GM10248 (cell line): ENCODE measurements at regions not wholly inside any gene's neighbourhood (a gene's known extent, or its start where the extent isn't known, plus 50 kb on each side); places are given as distances from the start of the nearest gene placed in this dataset.

Experiments used
- CTCF ChIA-PET: fragments of 300-600 bp; sonication (Branson Sonifier 250); formaldehyde crosslinking; extraction: SDS; loops from one replicate; lab custom pipeline; 2021; ENCODE audit warnings: antibody characterized with exemption; lab: Yijun Ruan, JAX
- POLR2A ChIA-PET: fragments of 350-650 bp; sonication (Branson Sonifier 250); formaldehyde crosslinking; extraction: SDS; loops from one replicate; lab custom pipeline; 2020; ENCODE audit warnings: antibody characterized with exemption; lab: Yijun Ruan, JAX
- DNase-seq: peaks from one replicate; pipeline ENCODE4 v3.0.0; 2012; ENCODE audit errors: extremely low spot score
- TF ChIP-seq, protein P1 (sequence below): IDR thresholded peaks from 2 replicates; pipeline ENCODE4 v1.5.1; 2012; ENCODE audit warnings: mild to moderate bottlenecking, low read depth; ENCODE audit errors: extremely low read depth, missing control alignments, control extremely low read depth

DNA sequence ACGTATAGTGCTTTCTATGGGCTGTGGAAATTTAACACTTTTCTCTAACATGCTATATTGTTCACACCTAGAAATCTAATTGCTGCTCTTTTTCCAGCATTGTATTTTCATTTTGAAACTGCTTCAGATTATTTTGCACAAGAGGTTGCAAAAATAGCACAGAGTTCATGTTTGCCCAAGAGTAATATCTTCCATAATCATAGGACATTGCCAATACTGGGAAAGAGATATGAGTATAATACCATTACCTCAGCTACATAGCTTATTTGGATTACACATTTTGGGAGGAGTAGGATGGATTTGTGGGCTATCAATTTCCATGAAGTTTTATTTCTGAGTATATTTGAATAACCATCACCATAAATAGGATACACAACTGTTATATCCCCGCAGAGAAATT lies 717.1 kb downstream of the CDH9 start:
- ChIA-PET POLR2A (no interaction called here), CTCF (no interaction called here)
- TF ChIP-seq, protein P1, sequence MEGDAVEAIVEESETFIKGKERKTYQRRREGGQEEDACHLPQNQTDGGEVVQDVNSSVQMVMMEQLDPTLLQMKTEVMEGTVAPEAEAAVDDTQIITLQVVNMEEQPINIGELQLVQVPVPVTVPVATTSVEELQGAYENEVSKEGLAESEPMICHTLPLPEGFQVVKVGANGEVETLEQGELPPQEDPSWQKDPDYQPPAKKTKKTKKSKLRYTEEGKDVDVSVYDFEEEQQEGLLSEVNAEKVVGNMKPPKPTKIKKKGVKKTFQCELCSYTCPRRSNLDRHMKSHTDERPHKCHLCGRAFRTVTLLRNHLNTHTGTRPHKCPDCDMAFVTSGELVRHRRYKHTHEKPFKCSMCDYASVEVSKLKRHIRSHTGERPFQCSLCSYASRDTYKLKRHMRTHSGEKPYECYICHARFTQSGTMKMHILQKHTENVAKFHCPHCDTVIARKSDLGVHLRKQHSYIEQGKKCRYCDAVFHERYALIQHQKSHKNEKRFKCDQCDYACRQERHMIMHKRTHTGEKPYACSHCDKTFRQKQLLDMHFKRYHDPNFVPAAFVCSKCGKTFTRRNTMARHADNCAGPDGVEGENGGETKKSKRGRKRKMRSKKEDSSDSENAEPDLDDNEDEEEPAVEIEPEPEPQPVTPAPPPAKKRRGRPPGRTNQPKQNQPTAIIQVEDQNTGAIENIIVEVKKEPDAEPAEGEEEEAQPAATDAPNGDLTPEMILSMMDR = no peak
- no peak for DNase-seq

DNA sequence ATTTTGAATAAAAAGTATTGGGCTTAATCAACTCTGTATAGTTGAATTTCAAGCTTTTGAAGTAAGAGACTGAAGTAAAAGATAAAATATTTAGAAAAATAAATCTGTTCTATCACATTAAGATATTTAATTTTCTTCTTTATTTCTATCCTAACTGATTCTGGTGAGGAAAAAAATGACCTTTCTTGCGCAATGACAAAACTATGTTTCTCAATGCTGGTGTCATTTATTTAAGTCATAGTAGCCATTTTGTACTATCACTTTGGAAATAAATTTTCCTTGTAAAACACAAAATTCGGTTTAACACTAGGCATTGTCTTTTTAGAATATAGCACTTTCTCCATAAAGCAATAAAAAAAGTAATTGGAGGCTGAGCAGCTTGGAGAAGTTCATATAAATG lies 728.0 kb downstream of the CDH9 start:
- no peak for DNase-seq
- POLR2A ChIA-PET = no interaction called here
- CTCF ChIA-PET = no interaction called here
- TF ChIP-seq, protein P1 = no peak

DNA sequence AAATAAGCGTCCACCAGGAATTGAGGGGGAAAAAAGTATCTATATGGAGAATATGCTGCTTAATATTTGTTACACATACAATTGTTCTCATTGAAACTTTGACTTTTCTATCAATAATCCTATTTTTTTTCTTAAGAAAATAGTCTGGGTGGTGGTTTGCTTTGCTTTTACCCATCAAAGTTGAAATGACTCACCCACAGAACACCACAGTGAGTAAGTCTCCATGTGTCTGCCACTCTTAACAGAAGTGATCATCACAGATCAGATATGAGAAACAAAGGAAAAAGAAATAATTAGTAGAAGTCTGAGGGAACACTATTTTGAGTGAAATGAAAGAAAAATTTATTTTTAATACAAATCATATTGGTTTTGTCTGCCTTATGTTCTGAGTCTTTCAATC lies 742.8 kb downstream of the CDH9 start:
- TF ChIP-seq, protein P1 = no peak
- POLR2A ChIA-PET = no interaction called here
- CTCF ChIA-PET = no interaction called here
- no peak for DNase-seq

DNA sequence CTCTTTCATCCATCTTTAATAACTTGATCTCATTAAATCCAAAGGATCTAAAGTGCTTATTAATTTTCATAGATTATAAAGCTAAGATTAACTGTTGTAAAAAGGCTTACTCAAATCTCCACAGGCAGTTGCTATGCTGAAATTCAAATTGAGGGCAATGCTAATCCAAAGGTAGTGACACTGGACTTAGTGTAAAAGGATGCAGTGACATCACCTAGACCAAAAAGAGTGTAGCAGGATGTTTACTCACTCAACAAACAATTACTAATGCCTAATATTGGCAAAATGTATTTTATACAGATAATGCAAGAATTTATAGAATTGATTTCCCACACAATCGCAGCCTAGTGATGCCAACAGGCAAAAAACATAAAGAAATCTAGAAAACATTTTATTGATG lies 756.2 kb downstream of the CDH9 start:
- no peak for DNase-seq

DNA sequence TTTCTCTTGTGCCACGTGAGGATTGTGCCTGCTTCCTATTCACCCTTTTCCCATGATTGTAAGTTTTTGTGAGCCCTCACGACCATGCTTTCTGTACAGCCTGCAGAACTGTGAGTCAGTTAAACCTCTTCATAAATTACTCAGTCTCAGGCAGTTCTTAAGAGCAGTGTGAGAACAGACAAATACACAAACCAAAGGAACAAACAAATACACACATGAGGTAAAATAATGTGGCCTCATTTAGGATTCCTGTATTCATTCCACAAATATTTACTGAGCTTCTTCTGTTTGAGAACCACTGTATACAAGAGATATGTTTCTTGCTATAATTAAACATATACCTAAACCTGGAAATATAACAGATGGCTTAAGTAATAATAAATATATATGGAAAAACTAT lies 760.3 kb downstream of the CDH9 start:
- ChIA-PET POLR2A (no interaction called here), CTCF (interaction anchor here (1.2 kb wide), 1 partner anchor 70 kb away, joined by 3 read pairs; no protein-coding TSS in a partner anchor)
- TF ChIP-seq, protein P1 = no peak
- DNase-seq = no peak

More for the DNA sequence above, 756.2 kb downstream of the CDH9 start:
- TF ChIP-seq, protein P1 = no peak
- ChIA-PET CTCF (no interaction called here), POLR2A (no interaction called here)

DNA sequence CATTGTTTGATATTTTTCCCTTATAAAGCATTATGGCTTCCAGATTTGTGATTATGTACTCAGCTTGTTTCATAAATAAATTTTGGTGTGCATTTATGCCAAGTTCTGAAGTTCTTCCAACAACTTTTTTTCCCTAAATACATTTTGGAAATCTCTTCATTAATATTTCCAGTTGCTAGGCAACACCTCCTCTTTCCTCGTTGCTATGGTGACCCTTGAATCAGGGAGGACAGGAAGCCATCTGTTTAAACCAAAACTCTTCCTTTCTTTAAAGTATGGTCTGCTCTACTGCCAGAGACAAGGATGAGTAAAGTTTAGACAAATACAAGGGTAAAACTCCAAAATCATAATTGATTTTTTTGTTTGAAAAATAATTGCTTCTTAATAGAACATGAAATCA lies 779.3 kb downstream of the CDH9 start:
- TF ChIP-seq, protein P1 = no peak
- POLR2A ChIA-PET = no interaction called here
- CTCF ChIA-PET = no interaction called here
- no peak for DNase-seq

DNA sequence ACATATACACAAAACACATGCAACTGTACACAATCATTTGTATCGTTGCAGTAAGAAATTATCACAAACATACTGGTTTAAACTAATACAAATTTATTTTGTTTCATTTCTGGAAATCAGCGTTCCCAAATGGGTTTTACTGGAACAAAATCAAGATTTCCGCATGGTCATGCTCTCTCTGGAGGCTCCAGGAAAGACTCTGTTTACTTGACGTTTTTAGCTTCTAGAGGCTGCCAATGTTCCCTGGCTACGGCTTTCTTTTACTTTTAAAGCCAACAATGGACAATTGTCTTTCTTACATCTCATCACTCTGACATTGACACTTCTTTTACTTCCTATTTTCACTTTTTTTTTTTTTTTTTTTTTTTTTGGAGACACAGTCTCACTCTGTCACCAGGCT lies 793.1 kb downstream of the CDH9 start:
- no peak for DNase-seq
- POLR2A ChIA-PET = no interaction called here
- CTCF ChIA-PET = no interaction called here
- TF ChIP-seq, protein P1 = no peak
